OCI-LY7 (cell line): ENCODE measurements at regions not wholly inside any gene's neighbourhood (a gene's known extent, or its start where the extent isn't known, plus 50 kb on each side); places are given as distances from the start of the nearest gene placed in this dataset.
"Not testable (repeated sequence)": the region's sequence is repeated elsewhere in the genome, so short reads cannot be mapped to it uniquely, and the experiment has no call there.

Source experiments
- BruUV-seq: library from RNA; stranded (reverse); fragments of 400-500 nt; replicated peaks from 2 replicates; lab custom pipeline; 2021; lab: Mats Ljungman, UMichigan
- CTCF ChIA-PET: fragments of 300-600 bp; sonication (Branson Sonifier 250); formaldehyde crosslinking; loops from one replicate; lab custom pipeline; 2022; ENCODE audit warnings: antibody characterized with exemption; ENCODE audit not compliant: unreplicated experiment; lab: Charles Lee
- POLR2A ChIA-PET: fragments of 300-600 bp; sonication (Branson Sonifier 250); formaldehyde crosslinking; loops from one replicate; lab custom pipeline; 2022; ENCODE audit warnings: antibody characterized with exemption; lab: Charles Lee
- DNase-seq: peaks from one replicate; pipeline ENCODE4 v3.0.0-alpha.2; 2015; ENCODE audit warnings: low spot score
- H2AFZ ChIP-seq: fragments of 200-600 bp; sonication (generic), shearing (Covaris generic); 2 replicates; pipeline ENCODE4 v1.6.1; 2014; ENCODE audit warnings: mild to moderate bottlenecking, antibody characterized with exemption, low read length, moderate library complexity
- H3K27ac ChIP-seq: fragments of 200-600 bp; sonication (generic); 2 replicates; pipeline ENCODE4 v1.5.1; 2014; ENCODE audit warnings: mixed run types, low read depth, mild to moderate bottlenecking, moderate library complexity, low read length, inconsistent platforms; ENCODE audit not compliant: poor library complexity, severe bottlenecking
- H3K36me3 ChIP-seq: fragments of 200-600 bp; sonication (generic); 2 replicates; pipeline ENCODE4 v1.6.1; 2014; ENCODE audit warnings: mild to moderate bottlenecking, antibody characterized with exemption, low read length, moderate library complexity, mixed read lengths; ENCODE audit not compliant: insufficient read depth
- H3K4me1 ChIP-seq: fragments of 200-600 bp; sonication (generic); 2 replicates; pipeline ENCODE4 v1.5.1; 2014; ENCODE audit warnings: mild to moderate bottlenecking, low read length; ENCODE audit not compliant: insufficient read depth, poor library complexity, severe bottlenecking
- H3K4me2 ChIP-seq: fragments of 200-600 bp; sonication (generic); 2 replicates; pipeline ENCODE4 v1.6.1; 2014; ENCODE audit warnings: mild to moderate bottlenecking, low read length
- H3K4me3 ChIP-seq: fragments of 200-600 bp; sonication (generic); 2 replicates; pipeline ENCODE4 v1.5.1; 2014; ENCODE audit warnings: mild to moderate bottlenecking, low read depth, low read length; ENCODE audit not compliant: poor library complexity, severe bottlenecking
- H3K79me2 ChIP-seq: fragments of 200-600 bp; sonication (generic); 2 replicates; pipeline ENCODE4 v1.6.1; 2016; ENCODE audit warnings: low read depth, mild to moderate bottlenecking, low read length, moderate library complexity, mixed read lengths; ENCODE audit not compliant: insufficient read depth
- H3K9me2 ChIP-seq: fragments of 200-600 bp; sonication (generic); 2 replicates; pipeline ENCODE4 v1.6.1; 2016; ENCODE audit warnings: mild to moderate bottlenecking, low read length, mixed read lengths; ENCODE audit not compliant: insufficient read depth
- H3K9me3 ChIP-seq: fragments of 200-600 bp; sonication (generic); 2 replicates; pipeline ENCODE4 v1.6.1; 2014; ENCODE audit warnings: mild to moderate bottlenecking, mixed run types, low read length, mixed read lengths
- H4K20me1 ChIP-seq: fragments of 200-600 bp; sonication (generic); 2 replicates; pipeline ENCODE4 v1.6.1; 2014; ENCODE audit warnings: mild to moderate bottlenecking, antibody characterized with exemption, low read length, moderate library complexity, mixed read lengths; ENCODE audit not compliant: insufficient read depth
- intact Hi-C: fragments of 100-400 bp; cut with micrococcal nuclease; formaldehyde crosslinking; loops from one replicate; pipeline ENCODE4 v1.10.0; 2022; ENCODE audit not compliant: unreplicated experiment

DNA sequence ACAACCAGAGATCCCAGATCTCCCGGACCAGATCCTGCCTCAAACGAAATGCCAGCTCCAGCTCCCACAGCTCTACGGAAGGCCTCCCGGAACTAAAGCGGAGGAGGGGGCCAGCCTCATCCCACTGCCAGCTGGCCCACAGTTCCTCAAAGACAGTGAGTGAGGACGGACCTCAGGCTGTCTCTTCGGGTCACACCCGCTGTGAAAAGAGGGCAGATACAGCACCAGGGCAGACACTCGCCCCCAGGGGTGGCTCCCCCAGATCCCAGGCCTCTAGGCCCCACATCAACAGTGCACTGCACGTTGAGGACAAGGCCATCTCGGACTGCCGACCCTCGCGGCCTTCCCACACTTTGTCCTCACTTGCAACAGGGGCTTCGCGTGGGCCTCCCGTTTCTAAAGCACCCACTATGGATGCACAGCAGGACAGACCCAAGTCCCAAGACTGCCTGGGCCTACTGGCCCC is 148.3 kb upstream of the C1QTNF3 start:
- not testable (repeated sequence) for DNase-seq, BruUV-seq

DNA sequence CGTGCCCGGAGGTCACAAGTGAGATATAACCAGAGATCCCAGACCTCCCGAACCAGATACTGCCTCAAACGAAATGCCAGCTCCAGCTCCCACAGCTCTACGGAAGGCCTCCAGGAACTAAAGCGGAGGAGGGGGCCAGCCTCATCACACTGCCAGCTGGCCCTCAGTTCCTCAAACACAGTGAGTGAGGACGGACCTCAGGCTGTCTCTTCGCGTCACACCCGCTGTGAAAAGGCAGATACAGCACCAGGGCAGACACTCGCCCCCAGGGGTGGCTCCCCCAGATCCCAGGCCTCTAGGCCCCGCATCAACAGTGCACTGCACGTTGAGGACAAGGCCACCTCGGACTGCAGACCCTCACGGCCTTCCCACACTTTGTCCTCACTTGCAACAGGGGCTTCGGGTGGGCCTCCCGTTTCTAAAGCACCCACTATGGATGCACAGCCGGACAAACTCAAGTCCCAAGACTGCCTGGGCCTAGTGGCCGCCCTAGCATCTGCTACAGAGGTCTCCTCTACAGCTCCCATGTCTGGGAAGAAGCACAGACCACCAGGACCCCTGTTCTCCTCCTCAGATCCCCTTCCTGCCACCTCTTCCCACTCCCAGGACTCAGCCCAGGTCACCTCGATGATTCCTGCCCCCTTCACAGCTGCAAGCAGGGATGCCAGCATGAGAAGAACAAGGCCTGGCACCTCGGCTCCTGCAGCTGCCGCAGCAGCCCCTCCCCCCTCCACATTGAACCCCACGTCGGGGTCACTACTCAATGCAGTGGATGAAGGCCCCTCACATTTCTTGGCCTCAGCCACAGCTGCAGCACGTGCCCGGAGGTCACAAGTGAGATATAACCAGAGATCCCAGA is 149.3 kb upstream of the C1QTNF3 start:
- H3K4me3 ChIP-seq, H3K79me2 ChIP-seq, intact Hi-C loops, H3K27ac ChIP-seq, H2AFZ ChIP-seq, BruUV-seq, H3K4me1 ChIP-seq, H3K4me2 ChIP-seq, POLR2A ChIA-PET, H3K9me3 ChIP-seq, H4K20me1 ChIP-seq, H3K36me3 ChIP-seq, DNase-seq, H3K9me2 ChIP-seq, CTCF ChIA-PET: not testable (repeated sequence)

More for the DNA sequence above, 148.3 kb upstream of the C1QTNF3 start:
- intact Hi-C loops, H2AFZ ChIP-seq, H3K4me2 ChIP-seq, H3K9me2 ChIP-seq, H3K79me2 ChIP-seq, H3K36me3 ChIP-seq, H3K9me3 ChIP-seq, CTCF ChIA-PET, H3K4me1 ChIP-seq, POLR2A ChIA-PET, H3K4me3 ChIP-seq, H3K27ac ChIP-seq, H4K20me1 ChIP-seq: not testable (repeated sequence)

DNA sequence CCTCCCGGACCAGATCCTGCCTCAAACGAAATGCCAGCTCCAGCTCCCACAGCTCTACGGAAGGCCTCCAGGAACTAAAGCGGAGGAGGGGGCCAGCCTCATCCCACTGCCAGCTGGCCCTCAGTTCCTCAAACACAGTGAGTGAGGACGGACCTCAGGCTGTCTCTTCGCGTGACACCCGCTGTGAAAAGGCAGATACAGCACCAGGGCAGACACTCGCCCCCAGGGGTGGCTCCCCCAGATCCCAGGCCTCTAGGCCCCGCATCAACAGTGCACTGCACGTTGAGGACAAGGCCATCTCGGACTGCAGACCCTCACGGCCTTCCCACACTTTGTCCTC is 149.9 kb upstream of the C1QTNF3 start:
- H3K27ac ChIP-seq, intact Hi-C loops, H3K4me2 ChIP-seq, CTCF ChIA-PET, H3K4me1 ChIP-seq, POLR2A ChIA-PET, H3K4me3 ChIP-seq, H3K9me3 ChIP-seq, H3K9me2 ChIP-seq, H3K79me2 ChIP-seq, H3K36me3 ChIP-seq, BruUV-seq, DNase-seq, H4K20me1 ChIP-seq, H2AFZ ChIP-seq: not testable (repeated sequence)

DNA sequence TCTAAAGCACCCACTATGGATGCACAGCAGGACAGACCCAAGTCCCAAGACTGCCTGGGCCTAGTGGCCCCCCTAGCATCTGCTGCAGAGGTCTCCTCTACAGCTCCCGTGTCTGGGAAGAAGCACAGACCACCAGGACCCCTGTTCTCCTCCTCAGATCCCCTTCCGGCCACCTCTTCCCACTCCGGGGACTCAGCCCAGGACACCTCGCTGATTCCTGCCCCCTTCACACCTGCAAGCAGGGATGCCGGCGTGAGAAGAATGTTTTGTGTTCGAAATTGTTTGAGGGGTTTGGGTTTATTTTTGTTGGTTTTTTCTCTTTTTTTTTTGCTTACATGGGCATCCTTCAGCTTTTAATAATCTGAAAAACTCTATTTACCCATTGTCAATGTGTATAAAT is 150.3 kb upstream of the C1QTNF3 start:
- H3K9me2 ChIP-seq, DNase-seq, H3K4me2 ChIP-seq, BruUV-seq, H3K27ac ChIP-seq, H3K36me3 ChIP-seq, H4K20me1 ChIP-seq, CTCF ChIA-PET, POLR2A ChIA-PET, intact Hi-C loops, H3K79me2 ChIP-seq, H2AFZ ChIP-seq, H3K4me1 ChIP-seq, H3K4me3 ChIP-seq, H3K9me3 ChIP-seq: not testable (repeated sequence)

DNA sequence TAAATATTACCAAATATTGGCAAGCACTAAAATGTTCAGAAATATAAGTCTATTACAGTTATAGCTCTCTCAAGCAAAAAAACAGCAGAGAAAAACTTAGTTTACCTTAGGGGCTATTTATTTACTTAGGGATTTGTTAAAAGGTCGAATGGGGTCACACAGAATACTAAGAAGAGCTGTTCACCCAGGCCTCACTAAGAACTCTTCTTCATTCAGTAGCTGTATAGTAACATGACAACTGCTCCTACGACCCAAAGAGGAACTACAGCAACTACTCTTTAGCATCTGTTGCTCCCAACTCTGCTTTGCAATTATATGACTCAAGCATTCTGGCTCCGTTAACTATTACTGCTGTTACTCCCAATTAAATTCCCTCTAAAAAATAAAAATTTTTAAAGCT is 150.8 kb upstream of the C1QTNF3 start:
- H3K27ac ChIP-seq, H3K36me3 ChIP-seq, H3K79me2 ChIP-seq, H3K4me1 ChIP-seq, H3K4me3 ChIP-seq, POLR2A ChIA-PET, H3K4me2 ChIP-seq, DNase-seq, H3K9me3 ChIP-seq, BruUV-seq, H4K20me1 ChIP-seq, intact Hi-C loops, H2AFZ ChIP-seq, CTCF ChIA-PET, H3K9me2 ChIP-seq: not testable (repeated sequence)

DNA sequence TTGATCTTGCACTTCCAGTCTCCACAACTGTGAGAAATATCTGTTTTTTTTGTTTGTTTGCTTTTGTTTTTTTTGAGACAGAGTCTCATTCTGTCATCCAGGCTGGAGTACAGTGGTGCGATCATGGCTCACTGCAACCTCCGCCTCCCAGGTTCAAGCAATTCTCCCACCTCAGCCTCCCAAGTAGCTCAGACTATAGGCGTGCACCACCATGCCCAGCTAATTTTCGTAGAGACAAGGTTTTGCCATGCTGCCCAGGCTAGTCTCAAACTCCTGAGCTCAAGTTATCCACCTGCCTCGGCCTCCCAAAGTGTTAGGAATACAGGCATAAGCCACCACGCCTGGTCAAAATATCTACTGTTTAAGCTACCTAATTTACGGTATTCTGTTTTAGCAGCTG is 153.1 kb upstream of the C1QTNF3 start:
- H3K4me2 ChIP-seq, H3K79me2 ChIP-seq, CTCF ChIA-PET, H3K36me3 ChIP-seq, H2AFZ ChIP-seq, H3K9me2 ChIP-seq, DNase-seq, H3K9me3 ChIP-seq, H4K20me1 ChIP-seq, BruUV-seq, intact Hi-C loops, H3K4me1 ChIP-seq, H3K4me3 ChIP-seq, H3K27ac ChIP-seq, POLR2A ChIA-PET: not testable (repeated sequence)
